HG02678 (cell line): ENCODE measurements at regions not wholly inside any gene's neighbourhood (a gene's known extent, or its start where the extent isn't known, plus 50 kb on each side); places are given as distances from the start of the nearest gene placed in this dataset.

Source experiments
- ATAC-seq: cut with Tn5 transposase; IDR thresholded peaks from one replicate; pipeline ENCODE4 v1.9.1; 2021; ENCODE audit warnings: mild to moderate bottlenecking, moderate library complexity; ENCODE audit not compliant: unreplicated experiment

DNA sequence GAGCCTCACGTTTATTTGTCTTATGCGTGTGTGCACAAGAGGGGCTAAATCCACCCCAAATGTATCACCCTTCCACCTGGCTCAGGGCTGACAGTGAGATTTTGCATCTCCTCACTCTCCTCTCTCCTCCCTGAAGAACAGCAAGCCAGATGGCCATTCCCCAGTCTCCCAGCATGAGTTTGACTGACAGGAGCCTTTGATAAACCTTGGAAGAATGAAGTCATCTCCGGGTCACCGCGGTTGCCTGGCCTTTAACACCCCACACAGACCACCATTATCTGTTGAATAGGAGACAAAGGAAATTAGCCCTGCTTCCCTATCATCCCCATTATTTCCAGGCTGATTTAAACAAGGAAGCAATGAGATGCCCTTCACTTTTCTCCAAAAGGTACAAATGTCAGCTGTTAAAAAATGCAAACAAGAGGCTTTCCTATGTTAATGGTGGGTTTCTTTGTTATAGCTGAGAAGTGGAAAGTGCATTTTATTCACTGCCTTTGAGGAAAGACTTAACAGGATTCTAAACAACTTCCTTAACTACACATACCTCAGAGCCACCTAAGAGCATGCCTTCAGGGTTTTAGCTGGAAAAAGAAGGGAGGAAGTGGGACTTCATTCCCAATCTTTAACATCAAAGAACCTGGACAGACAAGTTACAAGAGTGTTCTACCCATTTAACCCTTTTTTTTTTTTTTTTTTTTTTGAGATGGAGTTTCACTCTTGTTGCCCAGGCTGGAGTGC is 524.8 kb upstream of the ID4 start:
- ATAC-seq: no peak

DNA sequence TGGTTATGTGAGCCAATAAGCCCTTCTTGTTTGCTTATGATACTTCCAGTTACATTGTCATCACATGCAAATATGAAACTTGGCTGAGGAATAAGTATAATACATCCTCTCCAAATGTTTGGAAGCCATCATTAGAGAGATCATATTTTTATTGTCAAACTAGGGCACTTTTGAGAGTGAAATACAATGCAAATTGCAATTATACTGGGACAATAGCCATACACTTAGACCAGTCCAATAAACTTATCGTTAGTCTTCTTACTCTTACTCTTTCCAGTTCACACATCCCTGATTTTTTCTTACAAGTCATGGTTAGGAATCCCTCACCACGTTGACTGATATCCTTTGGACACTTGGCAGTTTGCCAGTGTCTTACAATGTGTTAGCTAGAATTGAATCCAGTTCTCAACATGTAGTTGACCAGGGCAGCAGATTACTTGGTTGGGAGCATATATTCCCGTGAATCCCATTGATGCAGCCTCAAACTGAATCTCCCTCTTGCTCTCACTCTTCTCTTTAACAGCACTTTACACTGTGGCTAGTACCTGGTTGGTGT is 519.7 kb upstream of the ID4 start:
- ATAC-seq: no peak

DNA sequence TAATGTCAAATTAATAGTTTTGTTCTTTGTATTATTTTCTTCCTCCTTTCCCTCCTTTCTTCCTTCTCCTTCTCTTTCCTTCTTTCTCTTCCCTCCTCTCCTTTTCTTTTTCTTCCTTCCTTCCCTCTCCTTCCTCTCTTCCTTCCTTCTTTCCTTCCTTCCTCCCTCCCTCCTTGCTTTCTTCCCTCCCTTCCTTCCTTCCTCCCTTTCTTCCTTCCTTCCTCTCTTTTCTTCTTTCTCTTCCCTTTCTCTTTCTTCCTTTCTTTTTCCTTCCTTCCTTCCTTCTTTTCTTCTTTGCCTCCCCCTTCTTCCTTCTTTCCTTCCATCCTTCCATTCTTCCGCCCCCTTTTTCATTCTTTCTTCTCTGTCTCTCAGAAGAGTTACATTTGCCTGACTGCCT is 518.2 kb upstream of the ID4 start:
- no peak for ATAC-seq

DNA sequence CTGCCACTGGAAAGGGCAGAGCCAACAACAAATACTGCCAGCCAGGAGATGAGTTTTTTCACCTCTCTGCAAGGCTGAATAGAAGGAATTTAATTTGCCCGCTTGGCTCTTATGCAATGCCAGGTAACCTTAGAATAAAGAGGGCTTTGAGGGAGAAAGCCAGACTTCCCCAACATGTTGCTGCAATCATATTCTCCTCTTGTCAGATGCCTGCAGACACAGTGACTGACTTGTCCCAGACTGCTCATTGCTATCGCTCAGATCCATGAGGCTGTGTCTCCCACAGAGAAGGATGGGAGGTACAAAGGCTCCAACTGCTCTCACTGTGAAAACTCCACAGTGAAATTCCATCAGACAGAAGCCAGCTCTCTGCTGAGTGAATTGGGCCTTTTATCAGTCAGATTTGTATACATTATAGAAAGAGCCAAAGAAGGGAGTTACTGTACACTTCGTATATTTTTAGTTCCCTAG is 517.0 kb upstream of the ID4 start:
- no peak for ATAC-seq

DNA sequence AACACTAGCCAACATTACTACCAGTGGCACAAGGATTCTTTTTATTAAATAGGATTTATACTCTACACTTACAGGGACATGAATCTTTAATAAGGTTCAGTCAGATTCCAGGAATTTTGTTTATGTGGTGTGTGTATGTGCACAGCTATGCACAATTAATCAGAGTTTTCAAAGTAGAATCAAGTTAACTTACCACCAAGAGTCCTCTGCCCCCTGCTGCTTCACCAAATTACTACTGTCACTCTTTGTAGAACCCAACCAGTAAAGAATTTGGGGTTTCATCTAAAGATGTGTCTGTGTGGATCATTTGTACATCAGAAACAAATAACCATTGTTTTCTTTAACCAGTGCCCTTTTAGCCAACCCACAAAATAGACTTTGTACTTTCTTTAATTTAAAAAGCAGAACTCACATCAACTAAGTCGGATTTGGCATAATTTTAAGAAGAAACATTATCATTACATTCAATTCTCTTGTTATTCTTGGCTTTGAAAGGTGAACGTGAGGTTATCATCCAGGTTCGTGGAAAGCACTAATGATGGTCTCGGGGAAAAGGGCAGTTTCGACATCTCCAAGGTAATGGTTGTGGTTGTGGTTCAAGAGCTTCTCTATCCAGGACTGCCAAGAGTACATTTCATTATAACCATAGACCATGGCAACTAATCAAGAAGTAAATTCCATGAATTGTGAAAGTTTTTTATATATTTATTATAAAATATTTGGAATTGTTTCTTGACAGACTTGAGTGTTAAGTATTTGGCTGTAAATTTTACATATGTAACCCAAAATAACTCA is 514.3 kb upstream of the ID4 start:
- no peak for ATAC-seq

DNA sequence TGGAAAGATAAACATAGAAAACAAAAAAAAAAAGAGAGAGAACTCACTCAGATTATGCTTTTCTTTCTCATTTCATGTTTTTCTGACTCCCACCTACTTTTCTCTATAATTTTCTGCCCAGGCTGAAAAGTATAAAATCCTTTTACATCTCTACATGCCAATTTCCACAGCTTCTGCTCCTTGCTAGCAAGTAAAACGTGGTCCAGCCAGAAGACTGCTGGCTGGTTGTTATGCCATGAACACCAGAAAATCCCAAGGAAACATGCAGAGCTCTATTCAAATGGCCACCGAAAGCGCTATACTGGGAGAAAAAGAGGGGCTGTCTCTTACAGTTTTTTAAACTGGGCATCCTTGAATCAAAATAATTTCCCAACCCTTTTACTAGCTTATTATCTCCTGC is 512.8 kb upstream of the ID4 start:
- no peak for ATAC-seq

DNA sequence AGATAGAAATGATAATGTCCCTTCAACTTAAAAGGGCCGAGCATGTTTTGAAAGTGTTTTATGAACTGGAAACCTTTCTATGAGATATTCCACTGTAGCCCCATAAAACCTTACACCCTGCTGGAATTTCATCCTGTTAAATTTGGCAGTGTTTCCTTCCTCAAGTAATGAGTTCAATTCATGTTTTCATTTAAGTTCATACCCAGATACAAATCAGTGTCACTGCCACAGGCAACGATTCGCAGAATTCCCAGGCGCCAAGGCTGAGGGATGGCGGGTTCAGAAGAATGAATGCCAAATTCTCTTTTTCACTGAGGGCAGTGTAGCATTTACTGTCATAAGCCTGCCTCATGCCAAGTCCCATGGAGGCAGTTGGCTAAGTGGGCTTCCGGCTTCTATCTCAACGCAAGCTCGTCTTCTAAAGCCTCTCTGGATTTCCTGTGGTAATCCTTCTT is 511.8 kb upstream of the ID4 start:
- ATAC-seq: no peak

DNA sequence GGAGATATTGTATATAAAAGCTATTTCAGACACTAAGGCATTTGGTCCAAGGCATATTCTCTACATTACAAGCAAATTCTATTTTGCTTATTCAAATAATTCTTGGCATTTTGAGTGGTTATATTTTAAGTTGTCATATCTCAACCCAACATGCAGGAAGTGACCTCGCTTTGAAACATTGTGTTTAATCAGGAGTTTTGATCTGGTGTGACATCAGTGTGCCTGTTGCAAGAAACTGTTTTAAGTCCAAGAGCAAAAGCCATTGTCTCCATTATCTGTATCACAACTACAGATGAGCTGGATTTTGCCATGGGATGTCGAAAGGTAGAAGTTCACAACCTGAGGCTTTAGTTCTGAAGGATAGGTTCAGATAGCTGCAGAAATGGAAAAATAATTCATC is 509.9 kb upstream of the ID4 start:
- no peak for ATAC-seq

DNA sequence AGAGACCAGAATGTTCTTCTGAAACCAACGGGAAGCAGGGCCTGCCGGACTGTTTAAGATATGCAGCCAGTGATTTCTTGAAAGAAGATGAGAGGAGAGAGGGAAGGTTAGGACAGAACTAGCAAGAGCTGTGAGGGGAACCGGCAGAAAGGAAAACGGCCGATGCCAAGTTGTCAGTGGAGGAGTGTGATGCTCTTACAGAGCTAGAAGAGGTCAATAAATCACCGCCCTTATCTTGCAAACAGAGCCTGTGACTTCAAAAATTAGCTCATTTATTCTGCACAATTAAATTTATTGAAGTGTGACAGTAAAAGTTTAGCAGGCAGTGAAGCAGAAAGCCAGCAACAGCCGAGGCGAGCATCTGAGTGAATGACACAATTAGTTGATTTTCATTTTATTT is 509.5 kb upstream of the ID4 start:
- no peak for ATAC-seq

DNA sequence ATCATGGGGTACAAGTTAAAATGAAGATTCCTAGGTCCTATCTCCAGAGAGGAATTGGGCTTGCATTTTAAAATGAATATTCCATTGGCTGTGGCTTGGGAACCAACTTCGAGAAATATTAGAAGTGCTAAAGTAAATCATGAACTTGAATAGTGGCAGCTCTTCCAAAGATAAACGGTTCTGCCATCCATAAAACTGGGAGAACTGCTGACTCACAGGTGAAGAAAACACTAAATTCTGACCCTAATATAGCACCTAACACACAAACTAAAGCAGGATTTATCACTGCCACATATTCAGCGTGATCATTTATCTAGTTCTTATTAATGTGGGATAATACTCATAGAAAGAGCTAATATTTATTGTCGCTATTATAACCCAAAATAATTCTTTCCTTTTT is 508.1 kb upstream of the ID4 start:
- ATAC-seq: no peak

DNA sequence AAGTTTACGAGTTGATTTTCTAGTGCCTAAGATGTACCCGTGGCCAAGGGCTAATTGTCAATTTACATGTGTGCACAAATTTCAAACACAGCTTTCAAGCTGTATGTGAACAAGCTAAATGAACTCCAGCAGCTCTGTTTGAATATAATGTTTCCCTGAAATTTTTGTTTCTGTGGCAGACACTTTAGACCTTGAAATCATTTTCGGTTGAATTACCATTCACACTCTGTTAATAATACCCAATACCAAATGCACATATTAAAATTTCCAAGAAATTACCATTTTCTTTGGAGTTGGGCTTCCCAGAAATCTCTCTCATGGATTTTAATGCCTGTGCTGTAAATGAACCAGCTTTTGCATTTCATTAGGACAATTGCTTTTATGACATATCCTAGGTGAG is 506.1 kb upstream of the ID4 start:
- no peak for ATAC-seq

DNA sequence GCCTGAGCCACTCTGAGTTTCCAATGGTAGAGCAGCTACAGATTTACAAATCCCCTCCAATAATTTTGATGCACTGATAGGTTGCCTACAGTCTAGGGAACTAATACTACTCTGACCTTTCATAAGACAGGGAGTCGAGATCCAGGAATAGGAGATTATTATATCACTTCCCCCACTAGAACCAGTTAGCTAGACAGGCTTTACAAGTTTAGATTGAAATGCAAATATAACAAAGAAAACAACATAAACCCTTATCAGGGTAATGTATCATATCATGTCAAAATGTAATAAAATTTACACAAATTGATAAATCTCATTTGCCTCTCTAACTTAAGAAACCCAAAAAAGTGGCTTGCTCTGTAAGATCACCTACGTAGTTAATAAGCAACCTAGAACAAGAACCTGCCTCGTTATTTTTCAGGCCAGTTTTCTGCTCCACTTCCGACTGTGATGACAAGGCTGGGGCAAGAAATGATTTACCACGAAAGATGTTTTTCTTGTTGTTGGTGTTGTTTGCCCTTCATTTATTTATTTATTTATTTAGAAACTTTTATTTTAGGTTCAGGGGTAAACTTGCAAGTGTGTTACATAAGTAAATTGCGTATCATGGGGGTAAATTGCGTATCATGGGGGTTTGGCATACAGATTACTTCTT is 504.2 kb upstream of the ID4 start:
- ATAC-seq: no peak

DNA sequence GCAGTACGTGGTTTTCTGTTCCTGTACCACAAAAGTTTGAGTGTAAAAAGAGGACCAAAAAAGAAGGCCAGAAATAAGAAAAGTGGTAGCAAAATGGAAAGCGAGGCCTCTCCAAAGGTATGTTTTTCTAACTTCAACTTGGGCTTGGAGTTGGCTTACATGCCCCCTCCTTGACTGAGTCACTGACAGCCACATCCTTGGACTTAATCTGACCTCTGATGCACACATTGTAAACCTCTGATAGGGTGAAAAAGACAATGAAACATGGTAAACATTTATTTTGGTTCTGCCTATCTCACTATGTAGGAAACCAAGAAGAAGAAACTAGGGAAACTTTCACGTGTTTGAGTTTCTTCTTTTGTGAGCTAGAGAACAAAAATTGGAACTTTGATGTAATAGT is 503.2 kb upstream of the ID4 start:
- no peak for ATAC-seq

DNA sequence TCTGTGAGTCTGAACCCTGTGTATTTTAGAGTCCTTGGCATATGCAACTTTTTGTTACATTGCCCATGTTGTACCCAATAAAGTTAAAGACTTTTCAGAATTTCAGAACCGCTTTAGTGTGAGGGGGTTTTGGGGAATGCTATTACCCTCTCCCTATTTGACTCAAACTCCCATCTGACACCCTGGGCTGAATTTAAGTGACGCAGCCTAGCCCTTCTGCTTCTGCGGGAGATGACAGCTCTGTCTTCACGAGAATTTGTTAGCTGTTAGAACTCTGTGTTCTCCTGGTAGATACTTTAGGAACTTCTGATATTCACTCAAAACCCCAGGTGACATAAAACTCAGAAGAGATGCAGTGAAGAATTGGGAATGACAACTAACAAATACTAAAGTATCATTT is 500.6 kb upstream of the ID4 start:
- no peak for ATAC-seq

DNA sequence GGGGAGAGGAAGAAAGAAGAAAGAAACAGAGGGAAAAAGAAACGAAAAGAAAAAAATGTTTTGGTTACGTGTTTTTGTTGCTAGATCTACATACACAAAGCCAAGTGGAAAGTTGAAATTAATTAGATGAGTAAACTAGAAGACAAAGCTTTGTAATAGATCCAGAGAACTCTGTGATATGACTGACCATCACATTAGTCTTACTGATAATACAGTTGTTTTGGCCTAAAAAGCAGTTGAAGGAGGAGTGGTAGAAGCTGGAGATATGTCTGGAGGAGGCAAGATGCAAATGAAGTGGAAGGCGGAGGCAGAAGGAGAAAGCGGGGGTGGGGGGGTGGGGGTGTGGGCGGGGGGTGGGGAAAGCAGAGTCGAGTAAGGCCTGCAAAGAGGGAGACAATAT is 500.1 kb upstream of the ID4 start:
- ATAC-seq: no peak

DNA sequence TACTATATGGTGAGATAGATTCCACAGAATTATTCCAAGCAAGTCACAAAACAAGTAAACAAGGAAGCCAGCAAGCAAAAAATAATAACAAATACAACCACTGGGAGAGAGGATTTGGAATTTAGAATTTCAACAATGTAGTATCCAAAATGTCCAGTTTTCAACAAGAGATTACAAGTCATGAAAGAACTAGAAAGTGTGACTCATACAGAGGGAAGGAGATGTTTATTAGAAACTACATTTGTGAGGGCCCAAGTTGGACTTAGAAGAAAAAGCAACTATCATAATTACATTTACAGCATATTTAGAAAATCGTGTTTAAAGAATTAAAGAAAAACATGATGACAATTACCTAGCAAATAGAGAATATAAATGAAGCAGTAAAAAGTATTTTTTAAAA is 494.6 kb upstream of the ID4 start:
- no peak for ATAC-seq

DNA sequence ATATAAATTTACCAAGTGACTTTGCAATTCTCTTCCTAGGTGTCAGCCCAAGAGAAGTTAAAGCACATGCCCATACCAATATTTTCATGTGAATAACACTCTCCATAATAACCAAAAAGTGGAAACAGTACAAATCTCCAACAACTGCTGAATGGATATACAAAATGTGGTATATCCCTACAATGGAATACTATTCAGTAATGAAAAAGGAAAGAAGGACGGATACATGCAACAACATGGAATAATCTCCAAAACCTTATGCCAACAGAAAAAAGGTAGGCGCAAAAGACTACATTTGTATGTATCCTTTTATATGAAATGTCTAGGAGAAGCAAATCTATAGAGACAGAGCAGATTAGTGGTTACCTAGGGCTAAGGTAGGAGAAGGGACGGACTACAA is 487.7 kb upstream of the ID4 start:
- no peak for ATAC-seq

DNA sequence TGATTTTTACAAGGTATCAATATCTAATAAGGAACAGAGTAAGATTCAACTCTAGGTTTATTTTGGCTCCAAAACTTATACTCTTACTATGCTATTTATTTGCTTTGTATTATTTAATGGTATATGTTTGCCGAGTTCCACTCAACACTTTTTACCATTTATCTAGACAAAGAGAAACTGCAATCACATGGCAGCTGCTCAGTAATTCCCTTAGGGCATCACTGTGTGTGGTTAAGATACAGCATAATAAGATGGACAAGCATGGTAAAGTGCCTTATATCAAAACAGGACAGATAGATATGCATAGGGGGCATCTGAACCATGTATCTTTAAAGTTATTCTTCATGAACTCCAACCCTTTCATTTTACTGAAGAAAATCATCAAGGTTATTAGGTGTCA is 483.0 kb upstream of the ID4 start:
- no peak for ATAC-seq

DNA sequence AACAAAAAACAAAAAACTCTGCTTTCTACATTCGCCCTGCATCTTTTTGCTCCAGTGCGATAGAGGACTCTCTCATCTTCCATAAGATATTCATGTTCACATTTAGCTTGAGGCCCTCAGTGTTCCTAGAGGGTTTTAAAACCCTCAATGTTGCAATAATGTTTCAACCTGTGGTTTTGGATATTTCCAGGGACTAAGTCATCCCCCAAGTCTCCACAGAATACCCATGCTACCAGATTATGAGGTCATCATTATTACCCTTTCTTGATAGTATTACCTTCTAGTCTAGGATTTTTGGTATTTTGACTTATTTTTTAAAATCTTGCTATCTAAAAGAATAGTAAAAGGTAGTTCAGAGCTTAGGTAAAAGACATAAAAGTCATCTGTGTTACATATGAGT is 480.5 kb upstream of the ID4 start:
- ATAC-seq: no peak

DNA sequence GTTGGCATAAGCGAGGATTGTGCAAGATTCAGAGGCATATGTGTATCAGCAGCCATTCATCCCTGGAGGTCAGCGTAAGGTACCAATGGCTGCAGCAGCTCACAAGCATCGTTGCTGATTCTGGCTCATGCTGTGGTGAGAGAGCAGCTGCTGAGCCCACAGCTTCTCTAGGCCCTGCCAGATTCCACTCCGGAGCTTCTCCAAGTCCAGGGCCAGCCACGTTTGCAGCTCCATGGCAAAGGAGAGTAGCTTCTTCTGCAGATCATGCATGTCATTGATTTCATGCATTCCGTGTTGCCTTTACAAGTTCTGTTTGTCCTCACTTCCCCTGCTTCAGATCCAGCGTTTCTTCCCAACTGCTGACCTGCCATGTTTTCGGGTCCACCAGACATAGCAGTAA is 474.8 kb upstream of the ID4 start:
- ATAC-seq: no peak

DNA sequence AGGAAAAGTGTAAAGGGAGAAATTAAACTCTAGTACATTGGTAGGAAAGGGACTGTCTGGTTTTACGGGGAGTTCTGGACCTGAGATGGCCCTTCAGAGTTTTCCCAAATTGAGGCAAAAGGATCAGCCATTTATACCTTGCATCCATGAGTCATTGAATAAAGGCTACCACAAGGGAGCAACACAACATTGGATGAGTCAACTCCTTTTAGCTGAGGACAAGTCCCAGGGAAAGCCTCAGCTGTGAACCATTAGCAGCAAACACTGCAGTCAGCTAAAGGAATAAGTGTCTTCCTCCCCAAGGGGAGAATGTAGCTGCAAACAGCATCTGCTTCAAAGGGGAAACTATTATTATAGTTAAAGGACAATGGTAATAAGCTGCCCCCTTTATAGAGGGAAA is 468.7 kb upstream of the ID4 start:
- no peak for ATAC-seq

DNA sequence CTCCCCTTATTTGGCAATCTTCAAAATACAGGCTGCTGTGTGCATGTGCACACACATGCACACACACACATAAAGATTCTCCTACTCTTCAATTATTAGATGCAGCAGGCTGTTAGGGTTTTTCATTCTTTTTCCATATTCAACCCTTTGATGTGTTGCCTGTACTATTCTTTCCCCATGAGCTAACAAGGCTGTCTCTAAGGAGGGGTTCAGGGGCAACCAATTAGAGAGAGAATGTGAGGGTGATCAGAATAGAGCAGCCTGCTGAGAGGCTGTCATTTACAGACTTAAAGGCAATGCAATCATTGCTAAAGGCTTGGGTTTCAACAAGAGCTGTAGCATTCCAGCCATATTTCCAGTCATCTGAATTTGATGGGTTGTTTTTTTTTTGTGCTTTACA is 467.4 kb upstream of the ID4 start:
- no peak for ATAC-seq
